Central memory CD4-positive, alpha-beta T cell (primary cell): ENCODE measurements at regions not wholly inside any gene's neighbourhood (a gene's known extent, or its start where the extent isn't known, plus 50 kb on each side); places are given as distances from the start of the nearest gene placed in this dataset.

Experiments used
- DNase-seq: peaks from one replicate; pipeline ENCODE4 v3.0.0; 2022

DNA sequence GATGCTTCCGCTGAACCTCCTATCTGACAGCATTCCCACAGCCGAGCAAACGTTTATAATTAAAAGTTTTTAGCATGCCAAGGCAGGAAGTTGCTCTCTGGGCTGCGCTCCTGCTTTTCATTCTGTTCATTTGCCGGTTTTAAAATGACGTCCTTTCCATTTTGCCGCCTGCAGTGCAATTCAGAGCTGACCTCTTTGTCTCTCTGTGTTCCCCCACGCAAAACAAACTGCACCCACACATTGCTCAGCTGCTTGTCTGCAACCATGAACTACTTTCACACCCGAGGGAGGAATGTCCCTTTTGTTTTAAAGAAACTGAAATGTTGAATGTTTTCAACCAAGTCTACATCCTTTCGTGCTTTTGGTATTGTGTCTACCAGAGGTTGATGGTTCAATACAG is 416.5 kb downstream of the EFNB2 start:
- no peak for DNase-seq

DNA sequence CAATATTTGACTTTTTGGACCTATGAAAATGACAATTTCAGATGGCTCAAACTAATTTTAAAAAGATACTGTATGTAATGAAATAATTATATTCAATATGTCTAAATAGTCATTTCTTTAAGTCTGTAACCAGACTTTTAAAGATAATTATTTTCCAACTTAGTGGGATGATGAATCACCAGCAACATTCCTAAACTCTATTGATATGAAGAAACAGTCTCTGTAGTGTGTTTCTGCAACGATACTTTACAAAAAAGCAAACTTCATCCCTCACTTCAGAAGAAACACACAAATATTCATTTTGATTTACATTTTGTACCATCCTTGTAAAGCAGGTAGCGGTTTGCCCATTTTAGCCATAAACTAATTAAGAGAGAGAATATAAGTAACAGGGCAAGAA is 417.4 kb downstream of the EFNB2 start:
- no peak for DNase-seq

DNA sequence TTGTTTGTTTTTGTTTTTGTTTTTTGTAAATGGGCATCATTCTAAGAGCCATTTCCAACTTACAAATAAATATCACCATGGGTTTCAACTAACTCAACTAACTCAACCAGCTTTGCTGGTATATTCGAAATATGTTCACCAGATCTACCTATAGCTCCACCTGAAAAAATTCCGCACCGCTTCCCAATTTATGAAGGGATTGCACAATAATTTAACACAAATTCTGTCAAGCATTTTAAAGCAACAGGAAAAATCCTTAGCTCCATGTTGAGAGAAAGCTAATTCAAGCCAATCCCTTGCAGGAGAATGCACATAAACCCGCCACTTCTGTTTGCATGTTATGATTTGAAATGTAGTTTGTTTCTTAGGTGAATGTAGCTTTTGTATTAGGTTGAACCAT is 417.8 kb downstream of the EFNB2 start:
- no peak for DNase-seq

DNA sequence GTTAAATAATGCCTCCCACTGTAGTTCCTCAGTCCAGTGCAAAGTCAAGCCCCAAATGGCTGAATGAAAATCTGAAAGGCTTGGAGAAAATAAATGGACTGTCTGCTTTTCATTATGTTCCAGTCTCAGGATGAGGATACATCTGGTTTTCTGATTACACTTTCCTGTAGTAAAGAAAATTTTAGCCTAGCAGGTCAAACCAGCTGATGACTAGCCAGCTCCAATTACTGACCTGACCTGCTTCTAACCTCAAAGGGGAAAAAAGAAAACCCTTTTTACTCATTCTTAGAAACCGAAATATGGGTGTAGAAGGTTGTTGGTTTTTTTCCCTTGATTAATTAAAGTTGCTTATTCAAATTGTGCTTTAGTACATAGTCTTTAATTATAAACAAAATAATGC is 418.4 kb downstream of the EFNB2 start:
- no peak for DNase-seq

DNA sequence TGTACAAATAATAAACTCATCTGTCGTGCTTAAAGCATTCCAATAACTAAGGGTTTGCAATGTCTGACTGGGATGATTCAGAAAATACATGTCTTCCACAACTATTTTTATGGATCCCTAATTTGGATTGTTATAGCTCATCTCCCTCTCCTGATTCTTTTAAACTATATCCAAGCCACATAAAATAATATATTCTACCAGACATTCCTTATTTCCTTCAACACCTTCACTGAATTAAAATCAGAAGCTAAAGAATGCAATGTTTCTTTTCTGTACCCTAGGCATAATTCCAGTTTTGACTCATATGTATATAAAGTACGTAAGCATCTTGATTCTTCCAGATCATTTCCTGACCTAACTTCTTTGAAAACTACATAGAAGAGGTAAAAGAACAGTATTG is 420.4 kb downstream of the EFNB2 start:
- no peak for DNase-seq

DNA sequence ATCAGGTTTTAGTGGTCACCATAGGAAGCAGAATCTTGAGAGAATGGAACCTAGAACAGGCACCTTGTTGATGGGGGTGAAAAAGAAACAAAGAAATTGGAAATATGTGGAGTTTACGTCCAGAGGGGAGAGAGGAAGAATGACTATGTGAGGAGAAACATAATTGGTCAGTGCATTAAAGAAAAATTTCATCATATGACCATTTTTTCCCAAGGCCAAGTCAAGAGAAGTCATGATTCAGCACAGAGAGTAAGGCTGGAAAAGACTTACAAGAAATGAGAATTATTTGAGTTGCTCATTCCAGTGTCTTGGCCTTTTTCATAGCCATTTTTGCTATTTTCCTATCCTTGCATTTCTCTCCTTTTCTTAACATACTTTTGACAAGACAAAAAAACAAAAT is 421.7 kb downstream of the EFNB2 start:
- DNase-seq = no peak

DNA sequence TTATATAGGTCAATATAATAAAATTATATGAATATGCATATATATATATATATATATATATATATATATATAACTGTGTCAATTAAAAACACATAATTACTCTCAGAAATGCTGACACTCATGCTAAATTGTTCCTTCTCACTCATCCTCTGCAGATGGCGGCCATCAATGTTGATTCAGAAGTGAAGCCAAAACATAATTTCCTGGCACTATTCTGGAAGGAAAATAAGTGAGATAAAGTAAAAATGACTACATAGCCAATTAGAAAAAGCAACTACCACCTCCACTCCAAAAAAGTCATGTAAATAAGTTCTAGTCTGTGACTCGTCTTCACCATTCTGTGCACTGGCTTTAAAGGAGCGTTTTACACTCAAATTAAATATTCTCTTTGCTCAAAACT is 423.3 kb downstream of the EFNB2 start:
- no peak for DNase-seq

DNA sequence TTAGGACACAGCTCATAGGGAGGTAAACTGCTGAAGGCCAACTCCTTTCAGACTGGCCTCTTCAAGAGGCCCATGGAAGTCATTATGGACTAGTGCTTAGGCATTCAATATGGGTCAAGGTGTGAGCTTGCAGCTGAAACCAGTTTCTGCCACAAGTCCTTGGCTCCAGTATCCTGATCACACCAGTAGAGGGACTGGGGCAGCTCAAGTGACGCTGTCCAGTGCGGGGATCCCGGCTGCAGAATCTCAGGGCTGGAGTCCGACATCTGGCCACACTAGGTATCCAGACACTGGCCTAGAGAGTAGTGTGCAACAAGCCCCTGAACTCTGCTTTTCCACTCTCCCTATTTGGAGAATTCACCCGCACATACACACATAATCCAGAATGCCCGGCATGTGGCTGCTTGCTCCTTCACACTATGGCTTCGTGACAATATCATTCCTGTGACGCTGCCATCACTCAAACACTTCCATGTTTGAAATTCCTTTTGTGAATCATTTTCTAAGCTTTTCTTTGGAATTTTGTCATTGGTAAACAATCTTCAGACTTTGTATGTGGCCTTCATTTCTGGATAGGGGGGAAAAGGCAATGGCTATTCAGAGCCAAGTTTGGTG is 425.1 kb downstream of the EFNB2 start:
- DNase-seq = no peak

DNA sequence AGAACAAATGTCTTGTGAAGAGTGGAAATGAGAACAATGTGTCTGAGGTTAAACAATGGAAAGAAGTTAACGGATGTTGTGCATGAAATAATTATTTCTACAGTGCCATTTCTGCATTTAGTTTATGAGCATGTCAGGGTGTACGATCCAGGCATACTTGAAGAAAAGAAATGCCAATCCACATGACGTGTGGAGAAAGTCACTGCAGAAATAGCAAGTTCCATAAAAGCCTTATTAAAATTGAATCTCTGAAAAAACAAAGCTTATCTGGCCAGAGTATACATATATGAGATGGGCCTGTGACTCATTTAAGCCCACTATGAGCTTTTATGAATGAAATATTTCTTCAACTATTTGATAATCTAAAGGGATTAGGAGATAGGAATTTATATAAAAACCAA is 426.1 kb downstream of the EFNB2 start:
- no peak for DNase-seq

DNA sequence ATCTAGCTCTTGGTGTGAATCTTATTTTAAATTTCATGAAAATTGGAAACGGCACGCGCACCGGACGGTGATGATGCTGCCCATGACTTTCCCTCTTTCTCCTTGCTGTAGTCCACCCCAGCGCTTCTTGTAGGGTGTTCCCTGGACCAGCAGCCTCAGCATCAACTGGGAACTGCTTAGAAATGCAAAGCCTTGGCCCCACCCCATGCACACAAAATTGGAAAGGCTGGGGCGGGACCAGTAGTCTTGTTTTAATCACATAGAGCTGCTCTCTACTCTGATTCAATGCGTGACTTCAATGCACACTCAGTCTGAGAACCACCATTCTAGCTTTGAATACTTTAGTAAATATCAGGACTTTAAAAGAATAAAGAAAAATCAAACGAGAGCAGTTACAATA is 427.1 kb downstream of the EFNB2 start:
- DNase-seq = no peak

DNA sequence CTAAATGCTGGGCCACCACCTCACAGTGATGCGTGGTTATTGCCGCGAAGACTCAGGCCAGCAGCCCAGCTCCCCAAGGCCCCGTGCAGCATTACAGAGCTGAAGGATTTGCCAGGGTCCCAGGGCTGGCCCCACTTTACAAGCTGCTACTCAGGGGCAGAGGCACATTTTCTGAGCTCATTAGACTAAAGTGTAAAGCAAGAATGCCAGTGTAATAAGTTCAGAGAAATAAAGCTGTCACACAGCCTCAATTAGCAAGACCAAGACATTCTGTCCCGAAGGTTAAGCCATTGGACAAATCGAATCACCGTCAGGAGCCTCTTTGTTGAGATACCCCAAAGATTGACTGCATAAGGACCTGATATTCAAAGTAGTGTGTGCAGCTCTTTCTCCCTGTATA is 428.4 kb downstream of the EFNB2 start:
- DNase-seq = no peak

DNA sequence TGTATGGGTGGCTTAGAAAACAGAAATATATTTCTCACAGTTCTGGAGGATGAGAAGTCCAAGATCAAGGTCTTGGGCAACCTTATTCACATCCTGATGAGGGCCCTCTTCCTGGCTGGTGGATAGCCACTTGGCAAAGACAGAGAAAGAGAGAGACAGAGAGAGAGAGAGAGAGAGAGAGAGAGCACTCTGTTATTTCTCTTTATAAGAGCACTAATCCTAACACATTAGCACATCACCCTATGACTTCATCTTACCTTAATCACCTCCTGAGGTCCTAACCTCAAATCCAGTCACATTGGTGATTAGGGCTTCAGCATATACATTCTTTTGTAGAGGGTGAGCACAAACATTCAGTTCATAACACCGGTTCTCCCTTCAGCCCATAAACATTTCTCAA is 430.3 kb downstream of the EFNB2 start:
- no peak for DNase-seq

DNA sequence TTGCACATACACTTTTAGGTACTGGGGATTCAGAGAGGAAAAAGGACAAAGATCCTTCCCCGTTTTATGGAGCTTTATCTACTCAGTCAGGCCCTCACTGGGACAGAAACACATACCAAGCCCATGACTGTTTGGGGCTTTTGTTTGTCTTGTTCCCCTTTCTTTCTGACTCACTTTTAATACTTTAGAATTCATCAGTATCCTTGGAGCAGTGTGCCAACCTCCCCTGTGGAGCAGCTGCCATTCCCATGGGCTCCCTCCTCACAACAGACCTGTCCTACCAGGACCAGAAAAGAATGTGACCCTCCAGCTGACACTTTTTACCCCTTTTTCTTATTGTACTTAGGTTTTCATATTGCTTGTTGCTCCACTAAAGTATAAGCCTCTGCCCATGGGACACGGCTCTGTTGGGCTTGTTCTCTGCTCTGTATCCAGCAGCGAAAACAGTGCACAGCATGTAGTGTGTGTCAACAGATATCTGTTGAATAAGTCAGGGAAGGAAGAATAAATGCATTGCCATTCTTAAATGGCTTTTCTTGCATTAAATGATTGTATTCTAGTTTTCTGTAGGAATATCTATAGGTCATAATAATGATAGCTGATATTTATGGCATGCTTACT is 431.1 kb downstream of the EFNB2 start:
- no peak for DNase-seq

DNA sequence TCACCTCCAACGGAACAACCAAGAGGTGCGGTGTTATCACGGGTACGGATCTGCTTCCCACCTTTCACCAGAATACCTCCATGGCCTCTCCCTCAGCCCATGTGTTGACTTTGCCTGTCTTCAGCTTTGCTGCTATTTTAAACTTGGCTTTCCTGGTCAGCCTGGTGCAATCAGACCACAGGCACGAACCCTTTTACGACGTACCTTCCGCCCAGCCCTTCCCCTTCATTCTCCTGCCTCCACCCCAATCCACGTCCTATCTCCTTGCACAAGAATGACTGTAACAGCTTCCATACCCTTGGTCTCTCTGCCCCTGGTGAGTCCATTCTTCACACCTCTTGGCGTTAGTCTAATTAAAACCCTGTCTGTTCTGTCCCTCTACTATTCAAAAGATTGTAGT is 431.7 kb downstream of the EFNB2 start:
- no peak for DNase-seq

DNA sequence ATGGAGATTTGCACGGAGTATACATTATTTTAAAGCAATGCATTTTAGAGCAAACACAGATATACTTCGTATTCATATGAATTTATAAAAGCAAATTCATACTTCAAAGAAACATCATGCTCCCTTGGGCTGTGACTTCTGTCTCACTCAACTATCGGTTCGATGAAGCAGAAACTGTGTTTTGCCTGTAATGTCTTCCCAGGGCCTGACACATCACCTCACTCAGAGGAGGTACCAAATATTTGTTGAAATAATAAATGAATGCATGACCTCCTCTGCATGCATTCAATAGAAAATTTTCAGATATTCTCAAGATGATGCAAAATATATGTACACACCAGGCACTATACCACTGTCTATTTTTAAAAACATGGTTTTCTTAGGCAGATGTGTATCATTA is 432.7 kb downstream of the EFNB2 start:
- DNase-seq = no peak

DNA sequence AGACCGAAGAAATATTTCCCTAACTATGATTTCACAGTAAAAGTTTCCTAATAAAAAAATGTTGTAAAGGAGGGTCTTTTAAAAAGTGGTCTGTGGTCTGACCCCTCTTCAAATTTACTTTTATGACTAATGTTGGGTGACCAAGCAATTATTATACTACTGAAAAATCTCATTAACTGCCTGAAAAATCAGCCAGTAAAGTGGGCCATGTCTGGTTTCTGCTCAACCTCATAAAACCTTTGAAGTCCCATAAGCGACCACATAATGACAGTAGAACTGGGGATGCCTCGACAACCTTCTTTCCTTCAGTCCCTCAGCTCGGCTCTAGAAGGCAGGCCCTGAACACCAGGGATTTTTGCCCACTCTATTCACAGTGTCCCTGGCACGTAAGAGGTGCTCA is 434.3 kb downstream of the EFNB2 start:
- DNase-seq = no peak

DNA sequence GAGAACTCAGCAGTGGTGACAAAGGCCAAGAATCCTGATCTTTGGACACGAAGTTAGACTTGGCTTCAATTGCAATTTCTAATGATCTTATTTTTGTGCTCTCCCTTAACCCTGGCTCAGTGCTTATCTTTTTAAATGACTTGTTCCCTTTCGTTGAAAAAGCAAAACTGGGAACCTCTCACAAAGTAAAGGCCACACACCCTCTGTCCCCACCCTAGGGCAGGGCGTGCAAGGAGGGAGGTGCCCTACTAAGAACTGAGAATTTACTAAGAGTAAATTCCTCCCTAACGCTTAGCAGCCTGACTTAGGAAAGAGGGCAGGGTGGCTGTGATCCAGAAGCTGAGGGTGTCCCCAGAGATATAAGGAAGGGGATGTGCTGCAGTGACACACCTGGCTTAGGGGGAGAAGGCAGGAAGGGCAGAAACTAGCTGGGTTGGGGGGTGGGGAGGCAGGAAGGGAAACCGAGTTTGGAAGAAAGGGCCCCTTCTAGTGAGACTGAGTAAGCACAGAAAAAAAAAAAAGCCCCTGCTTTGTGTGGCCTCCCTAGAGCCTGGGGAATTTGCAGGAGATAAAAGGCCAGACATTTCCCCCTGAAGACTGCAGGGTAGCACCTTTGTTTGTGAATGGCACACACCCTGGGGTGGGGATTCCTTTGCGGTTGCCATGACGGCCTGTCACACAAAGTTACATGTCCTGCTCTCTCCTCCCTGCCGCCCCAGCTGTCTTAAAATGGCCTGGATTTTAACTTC is 435.1 kb downstream of the EFNB2 start:
- no peak for DNase-seq

DNA sequence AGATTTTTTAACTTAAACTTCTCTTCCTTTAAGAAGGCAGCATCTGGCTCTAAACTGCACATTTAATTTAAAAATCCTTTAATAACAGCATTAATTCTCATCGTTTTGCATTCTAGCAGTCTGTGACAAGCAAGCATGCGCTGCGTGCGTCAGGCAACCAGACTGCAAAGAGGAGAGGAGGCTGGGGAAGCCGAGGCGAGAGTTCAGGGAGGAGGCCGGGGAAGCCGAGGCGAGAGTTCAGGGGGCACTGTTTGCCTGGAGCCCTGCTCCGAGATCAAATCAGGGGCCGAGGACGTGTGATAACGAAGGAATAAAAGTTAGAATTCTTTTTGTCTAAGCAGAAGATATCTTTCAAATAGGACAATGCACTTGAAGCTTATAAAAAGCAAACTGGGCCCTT is 435.7 kb downstream of the EFNB2 start:
- DNase-seq = no peak

DNA sequence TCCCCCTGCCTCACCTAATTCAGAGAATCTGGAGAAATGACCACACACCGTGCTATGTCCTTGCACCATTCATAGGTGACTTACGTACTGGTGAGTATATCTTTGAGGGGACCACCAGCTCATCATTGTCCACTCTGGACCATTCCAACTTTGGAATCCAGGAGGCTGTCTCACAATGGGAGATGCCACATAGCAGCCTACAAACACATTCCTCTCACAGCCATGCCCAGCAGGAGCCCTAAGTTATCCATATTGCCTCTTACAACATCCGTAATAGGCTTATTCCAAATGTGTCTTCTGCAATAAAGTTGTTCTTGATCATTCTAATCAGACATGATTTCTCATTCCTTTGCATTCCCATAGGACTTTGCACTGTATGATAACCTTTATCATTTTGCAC is 436.7 kb downstream of the EFNB2 start:
- no peak for DNase-seq

DNA sequence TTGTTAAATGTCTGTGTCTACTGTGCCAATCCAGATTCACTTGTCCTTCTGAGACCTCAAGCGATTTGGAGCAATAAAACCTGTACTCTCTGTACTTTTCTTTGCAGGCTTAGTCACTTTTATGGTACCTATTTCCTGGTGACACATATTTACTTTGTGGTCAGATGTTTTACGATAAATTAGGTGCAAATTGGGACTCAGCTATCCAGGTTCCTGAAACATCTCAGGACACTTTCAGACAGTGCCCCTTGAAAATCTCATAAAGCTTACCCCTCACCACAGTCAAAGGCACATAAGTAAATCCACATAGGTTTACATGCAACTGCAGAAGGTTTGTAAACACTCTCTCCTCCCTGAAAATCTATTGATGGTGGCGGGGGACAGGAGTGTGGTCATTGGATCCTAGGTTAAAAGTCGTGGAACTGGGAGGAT is 438.8 kb downstream of the EFNB2 start:
- DNase-seq = no peak

DNA sequence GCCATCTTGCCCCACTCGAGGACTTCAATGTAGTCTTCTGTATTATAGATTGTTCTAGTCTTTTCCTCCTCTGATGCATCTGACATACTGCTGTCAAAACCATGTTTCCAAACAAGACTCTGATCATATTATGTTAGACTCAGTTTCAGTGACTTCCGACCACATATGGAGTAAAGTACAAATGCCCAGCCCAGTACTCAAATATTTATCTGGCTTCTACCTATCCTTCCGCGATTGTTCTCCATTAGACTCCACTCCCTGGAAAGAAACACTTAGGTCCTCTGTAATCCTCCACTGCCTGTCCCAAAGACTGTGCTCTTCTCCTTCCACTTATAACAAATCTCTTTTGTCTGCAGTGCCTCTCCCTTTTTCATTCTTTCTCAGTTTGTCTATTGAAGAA is 439.5 kb downstream of the EFNB2 start:
- DNase-seq = no peak

DNA sequence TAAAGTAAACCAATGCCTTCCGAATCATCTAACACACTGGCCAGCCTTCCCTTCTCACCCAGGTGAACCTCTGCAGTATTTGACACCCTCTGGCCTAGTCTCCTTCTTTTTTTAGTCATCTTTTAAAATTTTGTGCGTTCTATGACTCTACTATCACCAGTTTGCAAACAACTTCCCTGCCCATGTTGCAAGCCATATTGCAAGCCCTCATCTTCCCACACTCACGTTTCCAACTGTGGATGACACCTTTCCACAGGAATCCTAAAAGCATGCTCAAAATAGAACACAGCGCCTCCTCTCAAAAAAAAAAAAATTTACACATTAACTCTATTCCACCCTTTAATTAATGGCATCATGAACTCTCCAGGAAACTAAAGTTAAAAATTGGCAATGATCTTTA is 440.1 kb downstream of the EFNB2 start:
- DNase-seq = no peak

DNA sequence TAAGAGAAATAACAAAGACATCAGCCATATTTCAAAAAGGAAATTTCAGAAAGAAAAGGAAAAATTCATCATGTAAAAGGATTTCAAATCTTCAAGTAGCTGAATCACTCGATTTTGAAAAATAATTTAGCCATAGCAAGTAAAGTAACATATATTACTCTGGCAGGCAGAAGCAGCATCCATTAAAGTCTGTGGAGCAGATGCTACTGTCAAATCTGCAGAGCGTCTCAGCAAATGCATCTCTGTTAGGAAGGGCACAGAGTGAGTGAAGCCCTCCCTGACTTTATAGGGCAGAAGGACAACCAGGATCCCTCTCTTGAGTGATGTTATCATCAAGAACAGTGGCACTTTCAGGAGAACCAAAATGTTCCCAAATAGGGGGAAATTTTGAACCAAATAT is 445.5 kb downstream of the EFNB2 start:
- no peak for DNase-seq

DNA sequence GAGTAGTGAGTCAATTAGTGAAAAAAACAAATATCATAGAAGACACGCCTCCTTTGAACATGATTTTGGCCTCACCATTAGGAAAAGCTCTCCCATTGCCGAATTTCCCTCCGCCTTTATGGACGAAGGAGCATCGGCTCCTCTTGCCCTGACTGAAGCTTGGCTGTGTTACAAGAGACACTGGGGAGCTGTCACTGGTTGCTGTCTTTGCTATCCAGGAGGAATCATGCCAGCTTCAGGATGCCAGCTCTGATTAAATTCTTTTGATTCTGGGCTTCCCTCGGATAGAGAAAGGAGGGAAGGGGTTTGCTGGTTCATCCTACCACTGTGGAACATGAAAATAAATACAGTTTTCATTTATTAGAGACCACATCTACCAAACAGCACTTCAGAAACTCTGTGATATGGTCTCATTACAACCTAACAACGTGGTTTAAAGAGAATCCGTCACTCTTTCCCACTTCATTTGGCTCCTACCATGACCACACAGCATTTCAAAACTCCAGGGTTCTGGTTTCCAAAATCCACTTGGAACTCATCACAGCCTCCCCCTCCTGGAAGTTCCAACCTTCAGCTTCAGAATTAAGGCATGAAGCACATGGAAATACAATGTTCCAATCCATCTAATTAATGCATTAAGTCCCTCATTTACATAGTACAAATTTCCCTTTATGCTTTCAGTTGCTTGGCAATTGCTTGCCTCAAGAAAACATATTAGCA is 446.0 kb downstream of the EFNB2 start:
- no peak for DNase-seq
